ENCODE measurements at regions not wholly inside any gene's neighbourhood (a gene's known extent, or its start where the extent isn't known, plus 50 kb on each side); places are given as distances from the start of the nearest gene placed in this dataset.

DNA sequence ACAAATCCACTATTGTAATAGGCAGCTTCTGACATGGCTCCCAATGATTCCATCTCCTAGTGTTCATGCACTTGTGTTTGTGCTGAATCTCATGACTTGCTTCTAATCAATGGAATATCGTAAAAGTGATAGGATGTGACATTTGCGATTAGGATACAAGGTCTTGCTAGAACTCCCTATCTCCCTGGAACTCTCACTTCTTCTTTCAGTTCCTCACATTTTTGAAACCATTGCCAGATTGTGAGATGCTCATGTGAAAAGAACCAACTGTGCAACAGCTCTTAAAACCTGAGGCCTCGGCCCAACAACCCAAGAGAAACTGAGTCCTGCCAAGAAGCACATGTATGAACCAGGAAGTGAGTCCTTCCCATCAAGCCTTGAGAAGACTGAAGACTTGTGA, 226.9 kb upstream of the DTNA start:
- no peak for TF ChIP-seq TAF1 (IDR thresholded peaks at IDR 0.05; ENCODE audit: borderline replicate concordance, low read depth, low read length)
- no peak for TF ChIP-seq SKIL (IDR thresholded peaks at IDR 0.05; ENCODE audit: low read depth, poor library complexity, severe bottlenecking)
- TF ChIP-seq ZZZ3 (IDR thresholded peaks at IDR 0.05; ENCODE audit: control insufficient read depth, insufficient read length, low read depth), result no peak

Measured in GM12878 (cell line).